ENCODE measurements at regions not wholly inside any gene's neighbourhood (a gene's known extent, or its start where the extent isn't known, plus 50 kb on each side); places are given as distances from the start of the nearest gene placed in this dataset.

DNA sequence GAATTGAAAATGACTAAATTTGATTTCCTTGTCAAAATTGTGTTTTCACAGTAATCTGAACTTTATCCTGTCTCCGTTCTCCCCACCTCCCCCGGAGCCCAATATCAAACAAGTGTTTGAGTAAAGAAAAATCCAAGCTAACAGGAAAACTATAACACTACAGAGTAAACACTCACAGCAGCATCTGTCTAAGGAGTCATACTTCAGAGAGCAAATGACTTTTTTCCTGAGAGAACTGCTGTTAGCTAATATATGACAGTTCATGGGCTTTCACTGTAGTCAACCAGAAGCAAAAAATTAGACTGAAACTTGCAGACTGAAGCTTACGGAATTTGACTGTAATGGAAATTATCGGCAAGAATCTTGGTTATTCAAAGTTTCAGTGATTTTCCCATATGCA, 321.7 kb downstream of the ANKRD50 start (continued):
- TF ChIP-seq, protein P1, sequence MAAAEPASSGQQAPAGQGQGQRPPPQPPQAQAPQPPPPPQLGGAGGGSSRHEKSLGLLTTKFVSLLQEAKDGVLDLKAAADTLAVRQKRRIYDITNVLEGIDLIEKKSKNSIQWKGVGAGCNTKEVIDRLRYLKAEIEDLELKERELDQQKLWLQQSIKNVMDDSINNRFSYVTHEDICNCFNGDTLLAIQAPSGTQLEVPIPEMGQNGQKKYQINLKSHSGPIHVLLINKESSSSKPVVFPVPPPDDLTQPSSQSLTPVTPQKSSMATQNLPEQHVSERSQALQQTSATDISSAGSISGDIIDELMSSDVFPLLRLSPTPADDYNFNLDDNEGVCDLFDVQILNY (CRISPR knock-in tag; IDR thresholded peaks at IDR 0.05): no peak
- no peak for TF ChIP-seq CREM (CRISPR knock-in tag; IDR thresholded peaks at IDR 0.05)

DNA sequence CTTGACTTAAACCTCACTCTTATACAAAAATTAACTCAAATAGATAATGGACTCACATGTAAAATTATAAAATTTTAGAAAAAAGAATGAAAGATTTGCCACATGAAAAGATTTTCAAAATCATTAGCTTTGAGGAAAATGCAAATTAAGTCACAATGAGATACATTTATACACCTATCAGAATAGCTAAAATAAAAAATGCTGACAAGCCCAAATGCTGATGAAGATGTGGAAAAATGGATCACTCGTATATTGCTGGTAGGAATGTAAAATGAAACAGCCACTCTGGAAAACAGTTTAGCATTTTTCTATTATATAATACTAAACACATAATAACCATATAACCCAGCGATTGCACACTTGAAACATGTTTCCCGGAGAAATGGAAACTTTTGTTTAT, 316.2 kb downstream of the ANKRD50 start:
- H3K4me1 Mint-ChIP-seq: peaks cover 10% of the 10 kb centered on the region
- POLR2A ChIA-PET: no interaction called here
- no peak overlapping the region for H3K27ac Mint-ChIP-seq
- no peaks in the 10 kb centered on the region for H3K27me3 Mint-ChIP-seq (ENCODE audit: low read depth)
- DNase-seq (ENCODE audit: low spot score): no peak
- no peak for ATAC-seq
- H3K36me3 Mint-ChIP-seq: no peaks in the 10 kb centered on the region
- no peak for TF ChIP-seq GABPB1 (CRISPR knock-in tag; IDR thresholded peaks at IDR 0.05)
- no peak overlapping the region for H3K4me3 Mint-ChIP-seq
- CTCF ChIA-PET: no interaction called here
- no peaks in the 10 kb centered on the region for H3K9me3 Mint-ChIP-seq

DNA sequence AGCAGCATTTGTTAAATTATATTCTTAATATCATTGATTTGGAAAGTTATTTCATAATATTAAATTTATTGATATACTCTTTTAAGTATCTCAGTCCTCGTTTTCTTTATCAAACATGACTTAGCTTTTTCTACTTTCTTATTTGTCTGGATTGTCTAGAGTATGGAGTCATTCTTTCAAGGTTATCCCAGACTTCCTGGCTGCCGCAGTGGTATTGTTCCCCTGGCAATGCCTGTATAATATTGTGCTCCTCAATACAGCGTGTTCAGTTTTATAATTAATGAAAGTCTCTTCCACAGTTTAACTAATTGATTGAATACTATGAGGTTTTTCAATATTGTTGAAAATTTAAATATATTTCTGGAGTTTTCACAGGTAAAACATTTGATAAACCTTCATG, 310.9 kb downstream of the ANKRD50 start:
- Mint-ChIP-seq H3K27me3 (ENCODE audit: low read depth) (no peaks in the 10 kb centered on the region), H3K36me3 (0 out of 2 replicates have a peak, but pooled peaks cover 5% of the 10 kb centered on the region), H3K27ac (no peak overlapping the region), H3K4me3 (no peak overlapping the region), H3K9me3 (peaks cover 9% of the 10 kb centered on the region), H3K4me1 (peaks cover 10% of the 10 kb centered on the region)
- DNase-seq (ENCODE audit: low spot score) (no peak), ATAC-seq (no peak)
- ChIA-PET POLR2A (no interaction called here), CTCF (no interaction called here)
- TF ChIP-seq NFATC4 (CRISPR knock-in tag; IDR thresholded peaks at IDR 0.05) (no peak), NFYB (CRISPR knock-in tag; conservative IDR thresholded peaks at IDR 0.05; ENCODE audit: low read depth) (no peak), GABPB1 (CRISPR knock-in tag; IDR thresholded peaks at IDR 0.05) (no peak), NR1H2 (CRISPR knock-in tag; IDR thresholded peaks at IDR 0.05) (no peak), ZBTB21 (CRISPR knock-in tag; IDR thresholded peaks at IDR 0.05; ENCODE audit: borderline replicate concordance) (no peak), JUN (CRISPR knock-in tag; IDR thresholded peaks at IDR 0.05) (no peak), FOXJ3 (CRISPR knock-in tag; IDR thresholded peaks at IDR 0.05; ENCODE audit: borderline replicate concordance) (no peak), ZNF416 (CRISPR knock-in tag; IDR thresholded peaks at IDR 0.05) (no peak), IRF2 (CRISPR knock-in tag; IDR thresholded peaks at IDR 0.05; ENCODE audit: borderline replicate concordance, low read depth) (no peak)
- TF ChIP-seq, protein P2, sequence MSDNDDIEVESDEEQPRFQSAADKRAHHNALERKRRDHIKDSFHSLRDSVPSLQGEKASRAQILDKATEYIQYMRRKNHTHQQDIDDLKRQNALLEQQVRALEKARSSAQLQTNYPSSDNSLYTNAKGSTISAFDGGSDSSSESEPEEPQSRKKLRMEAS (CRISPR knock-in tag; IDR thresholded peaks at IDR 0.05): no peak
- TF ChIP-seq, protein P3, sequence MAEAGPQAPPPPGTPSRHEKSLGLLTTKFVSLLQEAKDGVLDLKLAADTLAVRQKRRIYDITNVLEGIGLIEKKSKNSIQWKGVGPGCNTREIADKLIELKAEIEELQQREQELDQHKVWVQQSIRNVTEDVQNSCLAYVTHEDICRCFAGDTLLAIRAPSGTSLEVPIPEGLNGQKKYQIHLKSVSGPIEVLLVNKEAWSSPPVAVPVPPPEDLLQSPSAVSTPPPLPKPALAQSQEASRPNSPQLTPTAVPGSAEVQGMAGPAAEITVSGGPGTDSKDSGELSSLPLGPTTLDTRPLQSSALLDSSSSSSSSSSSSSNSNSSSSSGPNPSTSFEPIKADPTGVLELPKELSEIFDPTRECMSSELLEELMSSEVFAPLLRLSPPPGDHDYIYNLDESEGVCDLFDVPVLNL (CRISPR knock-in tag; IDR thresholded peaks at IDR 0.05; ENCODE audit: borderline replicate concordance, low read depth): no peak
- TF ChIP-seq, protein P4, sequence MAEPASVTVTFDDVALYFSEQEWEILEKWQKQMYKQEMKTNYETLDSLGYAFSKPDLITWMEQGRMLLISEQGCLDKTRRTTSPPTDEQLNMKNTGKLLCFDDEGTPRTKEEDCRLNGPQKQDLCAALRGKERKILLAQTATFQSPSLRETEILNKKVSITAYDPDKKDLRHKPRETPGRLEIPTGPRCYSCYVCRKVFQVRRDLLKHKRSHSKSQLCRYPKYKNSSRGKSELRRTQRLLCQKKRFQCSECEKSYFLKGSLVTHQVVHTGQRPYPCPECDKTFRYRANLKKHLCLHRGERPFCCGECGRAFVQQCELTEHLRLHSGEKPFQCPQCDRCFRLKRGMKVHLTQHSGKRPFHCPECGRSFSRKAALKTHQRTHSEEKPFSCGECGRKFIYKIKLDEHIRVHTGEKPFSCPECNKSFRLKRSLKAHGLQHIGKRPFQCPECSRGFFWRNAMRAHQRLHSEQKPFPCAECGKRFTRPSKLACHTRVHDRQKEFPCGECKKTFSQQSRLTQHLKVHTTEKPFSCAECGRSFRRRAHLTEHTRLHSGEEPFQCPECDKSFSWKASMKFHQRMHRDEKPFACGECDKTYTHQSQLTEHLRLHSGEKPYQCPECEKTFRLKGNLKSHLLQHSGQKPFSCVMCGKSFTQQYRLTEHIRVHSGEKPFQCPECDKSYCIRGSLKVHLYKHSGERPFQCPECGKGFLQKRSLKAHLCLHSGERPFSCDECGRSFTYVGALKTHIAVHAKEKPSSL (CRISPR knock-in tag; conservative IDR thresholded peaks at IDR 0.05): no peak
- TF ChIP-seq, protein P5, sequence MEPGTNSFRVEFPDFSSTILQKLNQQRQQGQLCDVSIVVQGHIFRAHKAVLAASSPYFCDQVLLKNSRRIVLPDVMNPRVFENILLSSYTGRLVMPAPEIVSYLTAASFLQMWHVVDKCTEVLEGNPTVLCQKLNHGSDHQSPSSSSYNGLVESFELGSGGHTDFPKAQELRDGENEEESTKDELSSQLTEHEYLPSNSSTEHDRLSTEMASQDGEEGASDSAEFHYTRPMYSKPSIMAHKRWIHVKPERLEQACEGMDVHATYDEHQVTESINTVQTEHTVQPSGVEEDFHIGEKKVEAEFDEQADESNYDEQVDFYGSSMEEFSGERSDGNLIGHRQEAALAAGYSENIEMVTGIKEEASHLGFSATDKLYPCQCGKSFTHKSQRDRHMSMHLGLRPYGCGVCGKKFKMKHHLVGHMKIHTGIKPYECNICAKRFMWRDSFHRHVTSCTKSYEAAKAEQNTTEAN (CRISPR knock-in tag; IDR thresholded peaks at IDR 0.05): no peak
- TF ChIP-seq, protein P6, sequence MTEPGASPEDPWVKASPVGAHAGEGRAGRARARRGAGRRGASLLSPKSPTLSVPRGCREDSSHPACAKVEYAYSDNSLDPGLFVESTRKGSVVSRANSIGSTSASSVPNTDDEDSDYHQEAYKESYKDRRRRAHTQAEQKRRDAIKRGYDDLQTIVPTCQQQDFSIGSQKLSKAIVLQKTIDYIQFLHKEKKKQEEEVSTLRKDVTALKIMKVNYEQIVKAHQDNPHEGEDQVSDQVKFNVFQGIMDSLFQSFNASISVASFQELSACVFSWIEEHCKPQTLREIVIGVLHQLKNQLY (CRISPR knock-in tag; IDR thresholded peaks at IDR 0.05): no peak
- TF ChIP-seq, protein P7, sequence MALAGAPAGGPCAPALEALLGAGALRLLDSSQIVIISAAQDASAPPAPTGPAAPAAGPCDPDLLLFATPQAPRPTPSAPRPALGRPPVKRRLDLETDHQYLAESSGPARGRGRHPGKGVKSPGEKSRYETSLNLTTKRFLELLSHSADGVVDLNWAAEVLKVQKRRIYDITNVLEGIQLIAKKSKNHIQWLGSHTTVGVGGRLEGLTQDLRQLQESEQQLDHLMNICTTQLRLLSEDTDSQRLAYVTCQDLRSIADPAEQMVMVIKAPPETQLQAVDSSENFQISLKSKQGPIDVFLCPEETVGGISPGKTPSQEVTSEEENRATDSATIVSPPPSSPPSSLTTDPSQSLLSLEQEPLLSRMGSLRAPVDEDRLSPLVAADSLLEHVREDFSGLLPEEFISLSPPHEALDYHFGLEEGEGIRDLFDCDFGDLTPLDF (CRISPR knock-in tag; IDR thresholded peaks at IDR 0.05): no peak

Measured in WTC11 (cell line).